Kidney (tissue), 13 donors: ENCODE measurements at regions not wholly inside any gene's neighbourhood (a gene's known extent, or its start where the extent isn't known, plus 50 kb on each side); places are given as distances from the start of the nearest gene placed in this dataset.

ENCODE experiments used
- DNase-seq, 5 donors: peaks; one replicate each; pipeline ENCODE4 v3.0.0-alpha.2; 2013 to 2020
- FAIRE-seq: peaks from 2 replicates; lab custom pipeline; 2012; peaks lifted over from hg19 to GRCh38; lab: Jason Lieb, UNC
- H3K27ac ChIP-seq, 2 donors: one replicate each; pipeline ENCODE4 v1.7.0; 2013; ENCODE audit warnings: low read depth in 2 of 2, low read length in 2 of 2, inconsistent platforms in 1 of 2
- H3K27me3 ChIP-seq: one replicate; pipeline ENCODE4 v1.7.1; 2013; ENCODE audit warnings: low read length, inconsistent platforms; ENCODE audit not compliant: control insufficient read depth, insufficient read depth
- H3K36me3 ChIP-seq, 3 donors: one replicate each; pipeline versions ENCODE4 v1.7.0 to v1.7.1; 2013; ENCODE audit warnings: low read length in 3 of 3, control low read depth in 1 of 3, inconsistent platforms in 1 of 3; ENCODE audit not compliant: insufficient read depth in 3 of 3, control insufficient read depth in 2 of 3
- H3K4me1 ChIP-seq, 3 donors: one replicate each; pipeline versions ENCODE4 v1.7.0 to v1.7.1; 2013; ENCODE audit warnings: low read length in 3 of 3, inconsistent platforms in 1 of 3, low read depth in 1 of 3; ENCODE audit not compliant: control insufficient read depth in 2 of 3, insufficient read depth in 2 of 3
- H3K4me3 ChIP-seq, 3 donors: one replicate each; pipeline versions ENCODE4 v1.7.0 to v1.8.1; 2013; ENCODE audit warnings: low read length in 3 of 3, control low read depth in 1 of 3, inconsistent platforms in 1 of 3
- H3K9ac ChIP-seq, 3 donors: one replicate each; pipeline versions ENCODE4 v1.7.0 to v1.7.1; 2013; ENCODE audit warnings: low read length in 3 of 3, control low read depth in 1 of 3, inconsistent platforms in 1 of 3
- H3K9me3 ChIP-seq, 3 donors: one replicate each; pipeline versions ENCODE4 v1.7.0 to v1.7.1; 2013; ENCODE audit warnings: low read length in 3 of 3, control low read depth in 1 of 3, inconsistent platforms in 1 of 3; ENCODE audit not compliant: control insufficient read depth in 2 of 3, insufficient read depth in 1 of 3
- CTCF ChIP-seq: IDR thresholded peaks from 3 replicates; pipeline ENCODE4 v1.5.1; 2012; ENCODE audit warnings: mild to moderate bottlenecking, moderate library complexity, borderline replicate concordance; ENCODE audit not compliant: insufficient read depth; ENCODE audit errors: extremely low read depth
- intact Hi-C: fragments of 100-400 bp; cut with DNase I; formaldehyde crosslinking; loops from one replicate; pipeline ENCODE4 v1.11.1; 2022
- donor health status: control.
- donor health status: control.
- donor health status: control.
- donor health status: control.
- donor health status: control.
- donor health status: DM: yes; HTN: yes; CAD: no.
- donor health status: Normal renal cell carcinoma (clear cell type).

GRCh38 chr14:62053188-62053587, 291.0 kb downstream of the SNAPC1 start:
- H3K36me3 ChIP-seq: no peaks in the 10 kb centered on the region
- no peak overlapping the region for H3K9ac ChIP-seq
- no peak overlapping the region for H3K27ac ChIP-seq
- intact Hi-C loops: no loop called here
- no peaks in the 10 kb centered on the region for H3K9me3 ChIP-seq
- no peaks in the 10 kb centered on the region for H3K4me1 ChIP-seq
- FAIRE-seq (no peak), DNase-seq (no peak)
- no peak for TF ChIP-seq CTCF
- H3K27me3 ChIP-seq: no peaks in the 10 kb centered on the region
- no peak overlapping the region for H3K4me3 ChIP-seq

GRCh38 chr14:62056789-62057188, 294.6 kb downstream of the SNAPC1 start:
- H3K4me1 ChIP-seq: no peaks in the 10 kb centered on the region
- FAIRE-seq (no peak), DNase-seq (no peak)
- no peak overlapping the region for H3K27ac ChIP-seq
- intact Hi-C loops: no loop called here
- no peak overlapping the region for H3K9ac ChIP-seq
- no peaks in the 10 kb centered on the region for H3K27me3 ChIP-seq
- no peak overlapping the region for H3K4me3 ChIP-seq
- TF ChIP-seq CTCF: no peak
- H3K36me3 ChIP-seq: no peaks in the 10 kb centered on the region
- no peaks in the 10 kb centered on the region for H3K9me3 ChIP-seq

GRCh38 chr14:62062645-62063044, 300.4 kb downstream of the SNAPC1 start:
- Histone ChIP-seq H3K9me3 (no peaks in the 10 kb centered on the region), H3K9ac (no peak overlapping the region), H3K4me1 (no peaks in the 10 kb centered on the region), H3K27me3 (no peaks in the 10 kb centered on the region), H3K36me3 (no peaks in the 10 kb centered on the region), H3K27ac (no peak overlapping the region), H3K4me3 (no peak overlapping the region)
- no peak for FAIRE-seq
- intact Hi-C loops: no loop called here
- DNase-seq: no peak
- TF ChIP-seq CTCF: no peak

- DNase-seq: no peak
- H3K36me3 ChIP-seq: no peaks in the 10 kb centered on the region
- FAIRE-seq: no peak
- no peak overlapping the region for H3K9ac ChIP-seq
- H3K9me3 ChIP-seq: no peaks in the 10 kb centered on the region
- no peaks in the 10 kb centered on the region for H3K27me3 ChIP-seq
- no peaks in the 10 kb centered on the region for H3K4me1 ChIP-seq
- intact Hi-C loops: no loop called here
- no peak for TF ChIP-seq CTCF
- no peak overlapping the region for H3K27ac ChIP-seq
- H3K4me3 ChIP-seq: no peak overlapping the region
Measured at GRCh38 chr14:62064751-62065323, 302.6 kb downstream of the SNAPC1 start.
